ENCODE measurements at regions not wholly inside any gene's neighbourhood (a gene's known extent, or its start where the extent isn't known, plus 50 kb on each side); places are given as distances from the start of the nearest gene placed in this dataset.

GRCh38 chr3:20810555-20810954 lies 624.5 kb upstream of the SGO1 start:
- no peaks in the 10 kb centered on the region for H3K9me3 ChIP-seq (ENCODE audit: control insufficient read depth in 2 of 2, insufficient read depth in 1 of 2, low read depth in 1 of 2, low read length in 1 of 2)
- H3K36me3 ChIP-seq (ENCODE audit: control insufficient read depth in 2 of 2, insufficient read depth in 2 of 2, low read length in 1 of 2): no peaks in the 10 kb centered on the region
- H3K4me3 ChIP-seq (ENCODE audit: low read depth in 1 of 2, low read length in 2 of 2): no peak overlapping the region
- H3K27ac ChIP-seq (ENCODE audit: low read depth in 2 of 2, low read length in 1 of 2): no peak overlapping the region
- no peaks in the 10 kb centered on the region for H3K27me3 ChIP-seq (ENCODE audit: control insufficient read depth in 1 of 2, insufficient read depth in 2 of 2, low read length in 2 of 2)
- no peaks in the 10 kb centered on the region for H3K4me1 ChIP-seq (ENCODE audit: control insufficient read depth in 2 of 2, insufficient read depth in 2 of 2, low read length in 1 of 2)

DNA sequence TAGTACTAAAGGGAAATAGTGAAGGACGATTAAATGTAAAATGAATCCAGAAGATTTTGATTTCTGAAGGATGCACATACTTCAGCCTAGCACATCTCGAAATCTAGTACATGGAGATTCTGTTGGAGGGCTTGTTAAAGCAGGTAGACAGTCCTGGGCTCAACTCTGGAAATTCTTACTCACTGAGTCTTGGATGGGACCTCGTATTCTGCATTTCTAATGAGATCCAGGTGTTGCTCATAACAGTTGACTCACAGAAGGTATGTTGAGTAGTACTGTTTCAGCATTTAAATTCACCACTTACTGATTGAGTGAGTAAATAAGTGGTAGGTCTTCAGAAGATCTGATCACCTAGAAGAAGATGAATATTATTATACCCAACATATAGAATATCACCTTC lies 623.4 kb upstream of the SGO1 start:
- 60 to 68% methylated on average over 3 of the region's 3 CpGs for WGBS, 2 donors
- Histone ChIP-seq H3K27ac (ENCODE audit: low read depth in 2 of 2, low read length in 1 of 2) (no peak overlapping the region), H3K9me3 (ENCODE audit: control insufficient read depth in 2 of 2, insufficient read depth in 1 of 2, low read depth in 1 of 2, low read length in 1 of 2) (no peaks in the 10 kb centered on the region), H3K36me3 (ENCODE audit: control insufficient read depth in 2 of 2, insufficient read depth in 2 of 2, low read length in 1 of 2) (no peaks in the 10 kb centered on the region), H3K4me3 (ENCODE audit: low read depth in 1 of 2, low read length in 2 of 2) (no peak overlapping the region), H3K4me1 (ENCODE audit: control insufficient read depth in 2 of 2, insufficient read depth in 2 of 2, low read length in 1 of 2) (no peaks in the 10 kb centered on the region), H3K27me3 (ENCODE audit: control insufficient read depth in 1 of 2, insufficient read depth in 2 of 2, low read length in 2 of 2) (no peaks in the 10 kb centered on the region)

DNA sequence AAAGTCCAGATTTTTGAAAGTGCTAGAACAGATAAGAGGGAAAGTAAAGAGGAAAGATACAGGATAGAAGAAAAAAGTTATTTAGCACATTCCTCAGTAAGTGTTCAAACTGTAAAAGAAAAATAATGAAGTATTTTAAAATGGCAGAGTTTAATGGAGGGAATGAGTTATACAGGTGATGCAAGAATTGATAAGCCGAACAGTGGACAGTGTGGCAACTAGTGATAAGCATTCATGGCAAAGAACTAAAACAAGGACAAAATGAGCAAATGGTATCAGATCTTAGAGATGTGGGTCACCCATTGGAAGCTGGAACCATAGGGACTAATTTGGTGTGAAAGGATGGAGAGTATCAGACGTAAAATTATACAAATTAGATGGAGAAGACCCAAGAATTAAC lies 622.9 kb upstream of the SGO1 start:
- H3K27ac ChIP-seq (ENCODE audit: low read depth in 2 of 2, low read length in 1 of 2): no peak overlapping the region
- H3K27me3 ChIP-seq (ENCODE audit: control insufficient read depth in 1 of 2, insufficient read depth in 2 of 2, low read length in 2 of 2): no peaks in the 10 kb centered on the region
- no peaks in the 10 kb centered on the region for H3K36me3 ChIP-seq (ENCODE audit: control insufficient read depth in 2 of 2, insufficient read depth in 2 of 2, low read length in 1 of 2)
- no peaks in the 10 kb centered on the region for H3K4me1 ChIP-seq (ENCODE audit: control insufficient read depth in 2 of 2, insufficient read depth in 2 of 2, low read length in 1 of 2)
- H3K9me3 ChIP-seq (ENCODE audit: control insufficient read depth in 2 of 2, insufficient read depth in 1 of 2, low read depth in 1 of 2, low read length in 1 of 2): no peaks in the 10 kb centered on the region
- no peak overlapping the region for H3K4me3 ChIP-seq (ENCODE audit: low read depth in 1 of 2, low read length in 2 of 2)
- WGBS, 2 donors: 90 to 93% methylated on average over 2 of the region's 2 CpGs

GRCh38 chr3:20798666-20799065 lies 612.7 kb upstream of the SGO1 start:
- Histone ChIP-seq H3K27me3 (ENCODE audit: control insufficient read depth in 1 of 2, insufficient read depth in 2 of 2, low read length in 2 of 2) (no peaks in the 10 kb centered on the region), H3K4me3 (ENCODE audit: low read depth in 1 of 2, low read length in 2 of 2) (no peak overlapping the region), H3K9me3 (ENCODE audit: control insufficient read depth in 2 of 2, insufficient read depth in 1 of 2, low read depth in 1 of 2, low read length in 1 of 2) (no peaks in the 10 kb centered on the region), H3K27ac (ENCODE audit: low read depth in 2 of 2, low read length in 1 of 2) (no peak overlapping the region), H3K4me1 (ENCODE audit: control insufficient read depth in 2 of 2, insufficient read depth in 2 of 2, low read length in 1 of 2) (no peaks in the 10 kb centered on the region), H3K36me3 (ENCODE audit: control insufficient read depth in 2 of 2, insufficient read depth in 2 of 2, low read length in 1 of 2) (no peaks in the 10 kb centered on the region)
- WGBS, 2 donors: 67 to 70% methylated on average over 1 of the region's 1 CpG

DNA sequence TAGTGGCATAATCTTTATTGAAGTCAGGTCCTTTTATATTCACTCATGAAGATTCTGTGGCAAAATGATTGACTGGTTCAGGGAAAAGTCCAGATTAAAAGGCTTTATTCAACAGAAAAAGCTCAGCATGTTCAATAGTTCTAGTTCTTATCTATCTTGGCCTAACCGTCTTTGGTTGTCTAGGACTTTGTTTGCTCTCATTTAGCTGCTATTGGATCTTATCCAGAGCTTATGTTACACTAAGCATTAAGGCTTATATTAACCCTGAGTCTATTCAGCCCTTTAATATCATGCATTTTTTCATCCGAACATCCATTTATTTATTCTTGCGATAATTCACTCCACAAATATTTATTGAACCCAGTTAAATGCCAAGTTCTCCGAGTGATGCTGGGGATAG lies 601.0 kb upstream of the SGO1 start:
- Histone ChIP-seq H3K9me3 (ENCODE audit: control insufficient read depth in 2 of 2, insufficient read depth in 1 of 2, low read depth in 1 of 2, low read length in 1 of 2) (no peaks in the 10 kb centered on the region), H3K27ac (ENCODE audit: low read depth in 2 of 2, low read length in 1 of 2) (no peak overlapping the region), H3K36me3 (ENCODE audit: control insufficient read depth in 2 of 2, insufficient read depth in 2 of 2, low read length in 1 of 2) (no peaks in the 10 kb centered on the region), H3K27me3 (ENCODE audit: control insufficient read depth in 1 of 2, insufficient read depth in 2 of 2, low read length in 2 of 2) (no peaks in the 10 kb centered on the region), H3K4me1 (ENCODE audit: control insufficient read depth in 2 of 2, insufficient read depth in 2 of 2, low read length in 1 of 2) (no peaks in the 10 kb centered on the region), H3K4me3 (ENCODE audit: low read depth in 1 of 2, low read length in 2 of 2) (no peak overlapping the region)
- 35 to 39% methylated on average over 4 of the region's 4 CpGs for WGBS, 2 donors

- H3K36me3 ChIP-seq (ENCODE audit: control insufficient read depth in 2 of 2, insufficient read depth in 2 of 2, low read length in 1 of 2): no peaks in the 10 kb centered on the region
- H3K9me3 ChIP-seq (ENCODE audit: control insufficient read depth in 2 of 2, insufficient read depth in 1 of 2, low read depth in 1 of 2, low read length in 1 of 2): peaks cover 4 to 10% of the 10 kb centered on the region in 2 donors
- WGBS, 2 donors: 79 to 81% methylated on average over 1 of the region's 1 CpG
- no peak overlapping the region for H3K4me3 ChIP-seq (ENCODE audit: low read depth in 1 of 2, low read length in 2 of 2)
- no peaks in the 10 kb centered on the region for H3K4me1 ChIP-seq (ENCODE audit: control insufficient read depth in 2 of 2, insufficient read depth in 2 of 2, low read length in 1 of 2)
- H3K27ac ChIP-seq (ENCODE audit: low read depth in 2 of 2, low read length in 1 of 2): no peak overlapping the region
- H3K27me3 ChIP-seq (ENCODE audit: control insufficient read depth in 1 of 2, insufficient read depth in 2 of 2, low read length in 2 of 2): no peaks in the 10 kb centered on the region
These were observed 590.7 kb upstream of the SGO1 start for GRCh38 chr3:20776692-20777091.

DNA sequence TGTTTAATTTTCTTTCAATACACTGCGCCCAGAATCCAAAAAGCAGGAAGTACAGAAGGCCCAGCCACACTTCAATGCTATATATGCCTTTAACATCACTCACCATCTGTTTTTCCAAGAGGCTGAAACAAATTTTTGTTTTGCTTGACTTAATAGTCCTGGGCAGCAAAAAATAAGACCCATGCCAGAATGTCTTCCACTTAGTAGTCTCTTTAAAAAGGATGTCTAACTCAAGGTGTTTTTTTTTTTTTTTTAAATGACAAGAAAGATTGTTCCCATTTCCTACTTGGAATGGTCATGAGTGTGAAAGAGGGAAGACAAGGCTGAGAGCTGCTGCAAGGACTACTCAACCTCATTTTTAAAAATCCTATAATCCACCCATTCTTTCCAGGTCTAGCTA lies 590.3 kb upstream of the SGO1 start:
- H3K9me3 ChIP-seq (ENCODE audit: control insufficient read depth in 2 of 2, insufficient read depth in 1 of 2, low read depth in 1 of 2, low read length in 1 of 2): peaks cover 6 to 11% of the 10 kb centered on the region in 2 donors
- no peaks in the 10 kb centered on the region for H3K27me3 ChIP-seq (ENCODE audit: control insufficient read depth in 1 of 2, insufficient read depth in 2 of 2, low read length in 2 of 2)
- no peaks in the 10 kb centered on the region for H3K36me3 ChIP-seq (ENCODE audit: control insufficient read depth in 2 of 2, insufficient read depth in 2 of 2, low read length in 1 of 2)
- no peaks in the 10 kb centered on the region for H3K4me1 ChIP-seq (ENCODE audit: control insufficient read depth in 2 of 2, insufficient read depth in 2 of 2, low read length in 1 of 2)
- H3K4me3 ChIP-seq (ENCODE audit: low read depth in 1 of 2, low read length in 2 of 2): no peak overlapping the region
- 0 to 18% methylated on average over 1 of the region's 1 CpG for WGBS, 2 donors
- no peak overlapping the region for H3K27ac ChIP-seq (ENCODE audit: low read depth in 2 of 2, low read length in 1 of 2)

GRCh38 chr3:20773320-20773984 lies 587.4 kb upstream of the SGO1 start:
- no peaks in the 10 kb centered on the region for H3K27me3 ChIP-seq (ENCODE audit: control insufficient read depth in 1 of 2, insufficient read depth in 2 of 2, low read length in 2 of 2)
- WGBS, 2 donors: 79 to 87% methylated on average over 5 of the region's 5 CpGs
- H3K4me1 ChIP-seq (ENCODE audit: control insufficient read depth in 2 of 2, insufficient read depth in 2 of 2, low read length in 1 of 2): no peaks in the 10 kb centered on the region
- no peak overlapping the region for H3K4me3 ChIP-seq (ENCODE audit: low read depth in 1 of 2, low read length in 2 of 2)
- H3K27ac ChIP-seq (ENCODE audit: low read depth in 2 of 2, low read length in 1 of 2): no peak overlapping the region
- H3K9me3 ChIP-seq (ENCODE audit: control insufficient read depth in 2 of 2, insufficient read depth in 1 of 2, low read depth in 1 of 2, low read length in 1 of 2): peaks cover 2% of the 10 kb centered on the region in 2 donors
- H3K36me3 ChIP-seq (ENCODE audit: control insufficient read depth in 2 of 2, insufficient read depth in 2 of 2, low read length in 1 of 2): no peaks in the 10 kb centered on the region

- no peaks in the 10 kb centered on the region for H3K4me1 ChIP-seq (ENCODE audit: control insufficient read depth in 2 of 2, insufficient read depth in 2 of 2, low read length in 1 of 2)
- no peaks in the 10 kb centered on the region for H3K36me3 ChIP-seq (ENCODE audit: control insufficient read depth in 2 of 2, insufficient read depth in 2 of 2, low read length in 1 of 2)
- no peak overlapping the region for H3K27ac ChIP-seq (ENCODE audit: low read depth in 2 of 2, low read length in 1 of 2)
- peaks cover 2% of the 10 kb centered on the region in 2 donors for H3K9me3 ChIP-seq (ENCODE audit: control insufficient read depth in 2 of 2, insufficient read depth in 1 of 2, low read depth in 1 of 2, low read length in 1 of 2)
- no peak overlapping the region for H3K4me3 ChIP-seq (ENCODE audit: low read depth in 1 of 2, low read length in 2 of 2)
- no peaks in the 10 kb centered on the region for H3K27me3 ChIP-seq (ENCODE audit: control insufficient read depth in 1 of 2, insufficient read depth in 2 of 2, low read length in 2 of 2)
These were observed 586.9 kb upstream of the SGO1 start for GRCh38 chr3:20772869-20773268.

DNA sequence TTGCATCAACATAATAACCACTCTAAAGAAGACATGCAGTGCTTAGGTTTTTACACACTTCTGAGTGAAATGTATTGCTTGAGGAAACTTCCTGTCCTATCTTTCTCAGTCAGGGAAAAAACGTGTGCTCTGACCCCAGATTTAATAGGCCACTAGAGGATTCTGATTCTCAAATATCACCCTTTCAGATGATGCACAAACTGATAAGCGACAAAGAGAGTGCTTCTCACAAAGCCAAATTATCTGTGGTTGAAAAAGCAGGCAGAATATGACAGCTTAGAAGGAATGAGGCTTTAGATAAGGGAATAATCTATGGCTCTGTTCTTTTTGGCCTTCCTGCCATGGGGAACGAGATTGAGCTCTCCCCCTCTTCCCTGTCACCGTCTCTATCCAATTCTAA lies 583.4 kb upstream of the SGO1 start:
- no peak overlapping the region for H3K4me3 ChIP-seq (ENCODE audit: low read depth in 1 of 2, low read length in 2 of 2)
- H3K4me1 ChIP-seq (ENCODE audit: control insufficient read depth in 2 of 2, insufficient read depth in 2 of 2, low read length in 1 of 2): no peaks in the 10 kb centered on the region
- no peak overlapping the region for H3K27ac ChIP-seq (ENCODE audit: low read depth in 2 of 2, low read length in 1 of 2)
- no peaks in the 10 kb centered on the region for H3K36me3 ChIP-seq (ENCODE audit: control insufficient read depth in 2 of 2, insufficient read depth in 2 of 2, low read length in 1 of 2)
- no peaks in the 10 kb centered on the region for H3K27me3 ChIP-seq (ENCODE audit: control insufficient read depth in 1 of 2, insufficient read depth in 2 of 2, low read length in 2 of 2)
- peaks cover 2% of the 10 kb centered on the region in 2 donors for H3K9me3 ChIP-seq (ENCODE audit: control insufficient read depth in 2 of 2, insufficient read depth in 1 of 2, low read depth in 1 of 2, low read length in 1 of 2)
- 56 to 58% methylated on average over 4 of the region's 4 CpGs for WGBS, 2 donors
